Common myeloid progenitor, CD34-positive (primary cell): ENCODE measurements at regions not wholly inside any gene's neighbourhood (a gene's known extent, or its start where the extent isn't known, plus 50 kb on each side); places are given as distances from the start of the nearest gene placed in this dataset.

Experiments
- CTCF ChIA-PET: fragments of 350-600 bp; sonication (Branson Sonifier 250); formaldehyde crosslinking; loops from one replicate; lab custom pipeline; 2021; ENCODE audit warnings: antibody characterized with exemption; lab: Charles Lee
- POLR2A ChIA-PET: fragments of 350-600 bp; sonication (Branson Sonifier 250); formaldehyde crosslinking; loops from one replicate; lab custom pipeline; 2021; ENCODE audit warnings: antibody characterized with exemption; lab: Charles Lee
- DNase-seq, 3 donors: peaks; one replicate each; pipeline versions ENCODE4 v3.0.0 to v3.0.0-alpha.2; 2013
- H3K27ac ChIP-seq, 2 experiments: 1 replicate in 1 of 2; 2 replicates in 1 of 2; pipeline ENCODE4 v1.7.0; 2013; ENCODE audit warnings: inconsistent platforms in 2 of 2, low read length in 2 of 2, mild to moderate bottlenecking in 2 of 2, low read depth in 1 of 2, moderate library complexity in 1 of 2; ENCODE audit not compliant: severe bottlenecking in 2 of 2, insufficient read depth in 1 of 2, poor library complexity in 1 of 2
- H3K27me3 ChIP-seq, 5 experiments: replicated peaks in 2 of 5; 1 replicate in 3 of 5; 2 replicates in 2 of 5; pipeline versions ENCODE4 v1.6.1 to v1.7.0; 2013; ENCODE audit warnings: low read length in 4 of 5, mild to moderate bottlenecking in 2 of 5, moderate library complexity in 2 of 5, inconsistent platforms in 1 of 5; ENCODE audit not compliant: insufficient read depth in 5 of 5, control insufficient read depth in 4 of 5
- H3K36me3 ChIP-seq, 4 experiments: 1 replicate in 2 of 4; 2 replicates in 2 of 4; pipeline versions ENCODE4 v1.6.1 to v1.7.0; 2013; ENCODE audit warnings: low read length in 3 of 4, control low read depth in 1 of 4, mild to moderate bottlenecking in 1 of 4; ENCODE audit not compliant: control insufficient read depth in 4 of 4, insufficient read depth in 4 of 4
- H3K4me1 ChIP-seq, 4 experiments: 1 replicate in 3 of 4; 2 replicates in 1 of 4; pipeline versions ENCODE4 v1.6.1 to v1.7.1; 2013; ENCODE audit warnings: low read length in 3 of 4, mild to moderate bottlenecking in 3 of 4, control low read depth in 1 of 4, inconsistent platforms in 1 of 4, moderate library complexity in 1 of 4; ENCODE audit not compliant: control insufficient read depth in 4 of 4, insufficient read depth in 4 of 4; ENCODE audit errors: control extremely low read depth in 1 of 4
- H3K4me3 ChIP-seq, 7 experiments: 1 replicate in 4 of 7; 2 replicates in 3 of 7; pipeline versions ENCODE4 v1.5.1 to v1.7.0; 2013; ENCODE audit warnings: mild to moderate bottlenecking in 7 of 7, low read length in 6 of 7, moderate library complexity in 6 of 7, inconsistent platforms in 2 of 7, low read depth in 2 of 7, control low read depth in 1 of 7; ENCODE audit not compliant: insufficient read depth in 4 of 7, control insufficient read depth in 1 of 7; ENCODE audit errors: extremely low read depth in 1 of 7
- H3K9me3 ChIP-seq, 5 experiments: 1 replicate in 4 of 5; 2 replicates in 1 of 5; pipeline versions ENCODE4 v1.6.1 to v1.7.1; 2013; ENCODE audit warnings: low read length in 4 of 5, mild to moderate bottlenecking in 2 of 5, inconsistent platforms in 1 of 5, low read depth in 1 of 5, moderate library complexity in 1 of 5; ENCODE audit not compliant: control insufficient read depth in 4 of 5, insufficient read depth in 2 of 5; ENCODE audit errors: control extremely low read depth in 1 of 5
- WGBS: methylation state at CpG from one replicate; pipeline ENCODE4 v1.1.5; 2013; ENCODE audit not compliant: insufficient coverage; 5-methylcytosine and 5-hydroxymethylcytosine counted together

DNA sequence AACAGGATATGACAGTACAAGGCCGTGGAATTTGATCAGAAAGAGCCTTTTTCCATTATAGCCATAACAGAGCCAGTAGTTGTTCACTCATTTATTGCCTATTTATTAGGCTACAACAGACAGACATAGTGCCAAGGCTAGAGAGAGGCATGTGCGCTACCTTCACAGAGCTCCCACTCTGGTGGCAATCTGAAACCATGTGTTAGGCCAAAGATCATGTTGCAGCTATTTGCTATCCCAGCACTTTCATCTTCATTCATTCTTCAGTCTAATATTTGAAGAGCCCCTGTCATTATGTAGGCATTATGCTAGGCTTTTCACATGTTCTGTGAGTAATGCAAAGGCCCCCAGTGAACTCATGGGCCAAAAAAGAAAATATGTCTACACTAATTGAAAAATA, 404.8 kb downstream of the IGSF11 start:
- no peaks in the 10 kb centered on the region for H3K27me3 ChIP-seq

DNA sequence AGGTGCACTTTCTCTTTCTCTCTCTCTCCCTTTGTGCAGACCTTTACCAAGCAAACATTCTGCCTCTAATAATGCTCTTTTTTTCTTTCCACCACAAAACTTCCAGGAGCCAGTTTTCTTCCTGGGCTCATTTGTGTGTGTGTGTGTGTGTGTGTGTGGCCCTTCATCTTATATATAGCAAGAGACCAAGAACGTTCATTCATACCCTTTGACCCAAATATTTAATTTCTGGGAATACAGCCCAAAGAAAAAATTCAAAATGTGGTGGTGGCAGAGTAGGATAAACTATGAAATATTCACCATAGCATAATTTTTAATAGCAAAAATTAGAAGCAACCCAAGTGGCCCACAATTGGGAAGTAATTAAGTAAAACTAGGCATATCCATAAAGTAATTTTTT, 398.9 kb downstream of the IGSF11 start:
- Histone ChIP-seq H3K36me3 (no peaks in the 10 kb centered on the region), H3K4me3 (no peak overlapping the region), H3K27ac (no peak overlapping the region), H3K27me3 (peaks cover 0 to 3% (median 0%) of the 10 kb centered on the region in 5 experiments), H3K9me3 (no peaks in the 10 kb centered on the region), H3K4me1 (no peaks in the 10 kb centered on the region)
- POLR2A ChIA-PET: no interaction called here
- WGBS: no CpG with 5 or more reads among the region's 1 CpG
- DNase-seq: no peak
- CTCF ChIA-PET: no interaction called here

More for the DNA sequence above, 404.8 kb downstream of the IGSF11 start:
- Histone ChIP-seq H3K27ac (no peak overlapping the region), H3K4me1 (no peaks in the 10 kb centered on the region), H3K36me3 (no peaks in the 10 kb centered on the region), H3K9me3 (no peaks in the 10 kb centered on the region), H3K4me3 (no peak overlapping the region)
- POLR2A ChIA-PET: no interaction called here
- WGBS: 100% methylated on average over 1 of the region's 2 CpGs
- CTCF ChIA-PET: no interaction called here
- no peak for DNase-seq

DNA sequence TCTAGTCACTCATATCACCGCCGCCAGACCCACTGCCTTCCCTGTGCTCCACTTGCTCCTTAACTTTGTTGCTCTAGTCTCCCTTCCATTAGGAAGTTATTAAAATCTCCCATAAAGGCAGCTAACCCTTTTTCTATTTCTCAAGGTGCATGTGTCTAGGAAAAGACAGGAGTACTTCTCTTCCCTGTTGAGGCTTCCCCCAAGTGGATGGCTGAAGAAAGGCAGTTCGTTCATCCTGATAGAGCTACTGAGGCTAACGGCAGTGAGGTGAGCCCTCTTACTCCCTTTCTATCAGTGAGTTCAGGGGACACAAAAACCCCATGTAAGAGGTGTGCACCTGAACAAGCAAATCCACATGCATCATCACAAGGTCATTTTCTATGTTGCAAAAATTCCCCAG, 397.8 kb downstream of the IGSF11 start:
- 77% methylated on average over 3 of the region's 4 CpGs for WGBS
- Histone ChIP-seq H3K27ac (no peak overlapping the region), H3K27me3 (peaks cover 0 to 3% (median 0%) of the 10 kb centered on the region in 5 experiments), H3K4me1 (no peaks in the 10 kb centered on the region), H3K9me3 (no peaks in the 10 kb centered on the region), H3K4me3 (no peak overlapping the region), H3K36me3 (no peaks in the 10 kb centered on the region)
- ChIA-PET CTCF (no interaction called here), POLR2A (no interaction called here)
- no peak for DNase-seq

DNA sequence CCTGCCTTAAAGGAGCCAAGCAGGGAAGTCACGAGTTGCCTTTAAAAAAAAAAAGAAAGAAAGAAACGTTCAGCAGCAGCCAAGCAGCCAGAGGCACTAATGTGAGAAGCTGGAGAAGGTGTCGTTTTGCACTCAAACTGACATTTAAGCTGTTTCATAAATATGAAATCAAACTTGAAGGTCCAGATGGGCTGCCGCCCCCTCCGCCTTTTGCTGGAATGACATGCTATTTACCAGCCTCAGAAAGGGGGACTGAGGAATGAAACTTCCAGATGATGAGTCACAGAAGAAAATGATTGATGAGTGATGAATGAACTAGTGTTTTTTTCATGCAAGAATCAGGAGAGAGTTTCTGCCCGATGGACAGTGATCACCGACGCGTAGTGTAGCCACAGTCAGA, 396.8 kb downstream of the IGSF11 start:
- DNase-seq: no peak
- CTCF ChIA-PET: interaction anchor here (0.6 kb wide), 1 partner anchor 180 kb away, joined by 4 read pairs; no protein-coding TSS in a partner anchor
- Histone ChIP-seq H3K27ac (no peak overlapping the region), H3K4me1 (no peaks in the 10 kb centered on the region), H3K4me3 (no peak overlapping the region), H3K27me3 (peaks cover 0 to 3% (median 0%) of the 10 kb centered on the region in 5 experiments), H3K9me3 (no peaks in the 10 kb centered on the region), H3K36me3 (no peaks in the 10 kb centered on the region)
- 90% methylated on average over 7 of the region's 9 CpGs for WGBS
- POLR2A ChIA-PET: no interaction called here

- DNase-seq: peak in 2 of 3 donors; percentile 1 to 5
- no peaks in the 10 kb centered on the region for H3K9me3 ChIP-seq
- H3K4me3 ChIP-seq: no peak overlapping the region
- ChIA-PET CTCF (no interaction called here), POLR2A (no interaction called here)
- 10% methylated on average over 2 of the region's 4 CpGs for WGBS
- H3K27ac ChIP-seq: no peak overlapping the region
- no peaks in the 10 kb centered on the region for H3K36me3 ChIP-seq
- no peaks in the 10 kb centered on the region for H3K4me1 ChIP-seq
- peaks cover 0 to 3% (median 0%) of the 10 kb centered on the region in 5 experiments for H3K27me3 ChIP-seq
Measured at GRCh38 chr3:118641608-118642007, 393.0 kb downstream of the IGSF11 start.

DNA sequence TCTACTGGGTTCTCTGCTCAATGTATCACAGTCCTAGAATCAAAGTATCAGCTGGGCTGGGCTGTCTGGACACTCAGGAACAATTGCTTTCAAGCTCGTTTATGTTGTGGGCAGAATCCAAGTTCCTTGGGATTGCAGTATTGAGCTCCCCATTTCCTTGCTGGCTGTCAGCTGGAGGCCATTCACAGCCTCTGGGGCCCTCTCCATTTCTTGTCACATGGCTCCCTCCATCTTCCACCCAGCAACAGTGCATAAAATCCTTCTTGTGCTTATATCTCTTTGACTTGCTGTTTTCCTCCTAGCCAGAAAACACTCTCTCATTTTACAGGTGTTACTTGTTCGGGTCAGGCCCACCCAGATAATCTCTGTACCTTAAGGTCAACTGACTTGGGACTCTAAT, 363.5 kb downstream of the IGSF11 start:
- no peak overlapping the region for H3K4me3 ChIP-seq
- CTCF ChIA-PET: no interaction called here
- no peaks in the 10 kb centered on the region for H3K4me1 ChIP-seq
- no peaks in the 10 kb centered on the region for H3K9me3 ChIP-seq
- no peak for DNase-seq
- H3K27me3 ChIP-seq: no peaks in the 10 kb centered on the region
- POLR2A ChIA-PET: no interaction called here
- no peaks in the 10 kb centered on the region for H3K36me3 ChIP-seq
- H3K27ac ChIP-seq: no peak overlapping the region
- WGBS: 83% methylated on average over 1 of the region's 2 CpGs

- CTCF ChIA-PET: no interaction called here
- Histone ChIP-seq H3K36me3 (no peaks in the 10 kb centered on the region), H3K4me3 (no peak overlapping the region), H3K27ac (no peak overlapping the region), H3K27me3 (no peaks in the 10 kb centered on the region), H3K9me3 (no peaks in the 10 kb centered on the region), H3K4me1 (no peaks in the 10 kb centered on the region)
- POLR2A ChIA-PET: no interaction called here
- WGBS: no CpG with 5 or more reads among the region's 2 CpGs
- no peak for DNase-seq
Measured at GRCh38 chr3:118675305-118675704, 359.3 kb downstream of the IGSF11 start.
